SH-SY5Y (cell line): ENCODE measurements at regions not wholly inside any gene's neighbourhood (a gene's known extent, or its start where the extent isn't known, plus 50 kb on each side); places are given as distances from the start of the nearest gene placed in this dataset.

Experiments used
- GATA2 ChIP-seq: IDR thresholded peaks from 2 replicates; pipeline ENCODE4 v1.6.1; 2011; ENCODE audit warnings: mild to moderate bottlenecking, low read depth, low read length
- GATA3 ChIP-seq: IDR thresholded peaks from 2 replicates; pipeline ENCODE4 v1.6.1; 2011; ENCODE audit warnings: low read depth, mild to moderate bottlenecking, low read length, moderate library complexity

DNA sequence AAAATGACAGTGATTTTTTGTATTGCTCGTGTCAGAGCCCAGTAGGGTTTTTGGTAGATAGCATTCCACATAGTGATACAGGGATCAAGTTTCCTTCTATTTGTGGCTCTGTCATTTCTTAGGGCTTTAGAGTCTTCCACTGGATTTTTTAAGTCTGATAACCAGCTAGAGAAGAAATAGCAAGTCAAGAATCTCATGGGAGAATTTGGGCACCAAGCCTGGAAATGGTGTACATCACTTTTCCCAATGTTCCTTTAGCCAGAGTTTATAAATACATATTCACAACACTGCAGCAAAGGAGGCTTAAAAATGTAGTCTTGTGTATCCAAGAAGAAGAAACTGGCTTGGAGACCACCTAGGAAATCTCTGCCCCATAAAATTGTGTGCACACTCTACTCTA is 647.1 kb upstream of the KLF4 start:
- TF ChIP-seq GATA2, result no peak
- TF ChIP-seq GATA3, result no peak
